Uterus (tissue), 2 donors: ENCODE measurements at regions not wholly inside any gene's neighbourhood (a gene's known extent, or its start where the extent isn't known, plus 50 kb on each side); places are given as distances from the start of the nearest gene placed in this dataset.

ENCODE experiments used
- POLR2A ChIP-seq, 2 donors: fragments of 450-650 bp; IDR thresholded peaks; one replicate each; pipeline ENCODE4 v1.6.1; 2016; ENCODE audit warnings: antibody characterized with exemption in 2 of 2, mild to moderate bottlenecking in 1 of 2, moderate library complexity in 1 of 2
- TF ChIP-seq, protein P1 (sequence below), 4 experiments: fragments of 200-600 bp in 2 of 4; fragments of 450-650 bp in 2 of 4; sonication (generic) in 2 of 4; IDR thresholded peaks; one replicate each; pipeline ENCODE4 v1.5.1; 2016 to 2019; ENCODE audit warnings: antibody characterized with exemption in 4 of 4, mild to moderate bottlenecking in 2 of 4, moderate library complexity in 1 of 4

DNA sequence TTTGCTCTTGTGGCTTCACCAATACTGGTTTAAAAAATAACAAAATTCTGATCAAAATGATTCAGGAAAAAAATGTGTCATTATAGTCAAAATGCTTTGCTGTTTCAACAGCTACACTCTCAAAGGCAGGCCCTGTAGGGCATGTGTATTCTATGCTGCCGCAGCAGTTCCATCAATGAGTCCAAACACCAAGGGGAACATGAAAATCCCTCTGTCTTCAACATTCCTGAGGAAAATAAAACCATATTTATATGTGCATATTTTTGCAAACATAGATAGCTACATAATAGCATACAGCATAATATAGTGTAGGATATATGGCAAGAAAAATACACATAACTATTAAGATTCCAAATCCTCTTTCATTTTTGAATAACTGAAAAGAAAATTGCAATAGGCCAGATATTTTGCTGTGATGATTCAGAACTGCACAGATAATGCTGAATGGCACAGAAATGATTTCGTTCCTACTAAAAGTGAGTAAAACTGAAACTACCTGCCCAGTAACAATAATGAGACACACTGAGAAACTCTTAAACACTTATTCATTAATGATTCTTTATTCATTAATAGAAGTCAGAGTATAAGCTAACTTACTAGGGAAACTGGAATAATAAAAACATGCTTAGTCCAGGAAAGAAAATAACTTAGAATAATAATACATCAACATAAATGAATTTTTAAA is 343.8 kb downstream of the SUCLG1 start:
- TF ChIP-seq, protein P1, sequence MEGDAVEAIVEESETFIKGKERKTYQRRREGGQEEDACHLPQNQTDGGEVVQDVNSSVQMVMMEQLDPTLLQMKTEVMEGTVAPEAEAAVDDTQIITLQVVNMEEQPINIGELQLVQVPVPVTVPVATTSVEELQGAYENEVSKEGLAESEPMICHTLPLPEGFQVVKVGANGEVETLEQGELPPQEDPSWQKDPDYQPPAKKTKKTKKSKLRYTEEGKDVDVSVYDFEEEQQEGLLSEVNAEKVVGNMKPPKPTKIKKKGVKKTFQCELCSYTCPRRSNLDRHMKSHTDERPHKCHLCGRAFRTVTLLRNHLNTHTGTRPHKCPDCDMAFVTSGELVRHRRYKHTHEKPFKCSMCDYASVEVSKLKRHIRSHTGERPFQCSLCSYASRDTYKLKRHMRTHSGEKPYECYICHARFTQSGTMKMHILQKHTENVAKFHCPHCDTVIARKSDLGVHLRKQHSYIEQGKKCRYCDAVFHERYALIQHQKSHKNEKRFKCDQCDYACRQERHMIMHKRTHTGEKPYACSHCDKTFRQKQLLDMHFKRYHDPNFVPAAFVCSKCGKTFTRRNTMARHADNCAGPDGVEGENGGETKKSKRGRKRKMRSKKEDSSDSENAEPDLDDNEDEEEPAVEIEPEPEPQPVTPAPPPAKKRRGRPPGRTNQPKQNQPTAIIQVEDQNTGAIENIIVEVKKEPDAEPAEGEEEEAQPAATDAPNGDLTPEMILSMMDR (IDR thresholded peaks at IDR 0.05) = no peak
- no peak for TF ChIP-seq POLR2A (IDR thresholded peaks at IDR 0.05)
